Fibroblast of lung (primary cell): ENCODE measurements at regions not wholly inside any gene's neighbourhood (a gene's known extent, or its start where the extent isn't known, plus 50 kb on each side); places are given as distances from the start of the nearest gene placed in this dataset.

Experiments used
- DNase-seq, 2 donors: peaks; one replicate each; pipeline versions ENCODE4 v3.0.0 to v3.0.0-alpha.2; 2010; ENCODE audit warnings: low read depth in 2 of 2
- H2AFZ ChIP-seq: 2 replicates; pipeline ENCODE4 v1.5.1; 2012; ENCODE audit warnings: low read length, control low read depth, inconsistent platforms
- H3K27ac ChIP-seq: 2 replicates; pipeline ENCODE4 v1.5.1; 2011; ENCODE audit warnings: low read length, control low read depth; ENCODE audit not compliant: insufficient read depth
- H3K27me3 ChIP-seq: 2 replicates; pipeline ENCODE4 v1.5.1; 2011; ENCODE audit warnings: mild to moderate bottlenecking, low read length; ENCODE audit not compliant: control insufficient read depth, insufficient read depth
- H3K36me3 ChIP-seq: 2 replicates; pipeline ENCODE4 v1.5.1; 2011; ENCODE audit warnings: low read length; ENCODE audit not compliant: control insufficient read depth, insufficient read depth
- H3K4me1 ChIP-seq: 2 replicates; pipeline ENCODE4 v1.5.1; 2011; ENCODE audit warnings: low read length; ENCODE audit not compliant: control insufficient read depth, insufficient read depth; ENCODE audit errors: extremely low read depth
- H3K4me2 ChIP-seq: 2 replicates; pipeline ENCODE4 v1.5.1; 2011; ENCODE audit warnings: low read length, control low read depth; ENCODE audit not compliant: insufficient read depth; ENCODE audit errors: extremely low read depth
- H3K4me3 ChIP-seq, 4 experiments: fragments of 200-600 bp in 1 of 4; sonication (generic) in 1 of 4; replicated peaks in 1 of 4; 2 replicates each; pipeline ENCODE4 v1.5.1; 2011 to 2016; ENCODE audit warnings: low read length in 4 of 4, low read depth in 3 of 4, mild to moderate bottlenecking in 3 of 4, control low read depth in 2 of 4, inconsistent platforms in 1 of 4, mixed read lengths in 1 of 4; ENCODE audit not compliant: insufficient read depth in 1 of 4; ENCODE audit errors: control extremely low read depth in 1 of 4
- H3K79me2 ChIP-seq: 2 replicates; pipeline ENCODE4 v1.5.1; 2012; ENCODE audit warnings: mild to moderate bottlenecking, low read length, inconsistent platforms; ENCODE audit not compliant: control insufficient read depth, insufficient read depth
- H3K9ac ChIP-seq: 2 replicates; pipeline ENCODE4 v1.5.1; 2011; ENCODE audit warnings: mild to moderate bottlenecking, low read length, control low read depth; ENCODE audit not compliant: insufficient read depth
- H3K9me3 ChIP-seq: 2 replicates; pipeline ENCODE4 v1.5.1; 2012; ENCODE audit warnings: low read depth, low read length; ENCODE audit not compliant: control insufficient read depth, insufficient read depth
- H4K20me1 ChIP-seq: 2 replicates; pipeline ENCODE4 v1.5.1; 2011; ENCODE audit warnings: low read length; ENCODE audit not compliant: control insufficient read depth, insufficient read depth; ENCODE audit errors: extremely low read depth
- CTCF ChIP-seq, 2 donors: IDR thresholded peaks in 1 of 2; conservative IDR thresholded peaks in 1 of 2; 1 replicate in 1 of 2; 2 replicates in 1 of 2; pipeline ENCODE4 v1.5.1; 2011 to 2012; ENCODE audit warnings: low read length in 2 of 2, control low read depth in 1 of 2, inconsistent platforms in 1 of 2, low read depth in 1 of 2, mild to moderate bottlenecking in 1 of 2
- EZH2 ChIP-seq: IDR thresholded peaks from 2 replicates; pipeline ENCODE4 v1.5.1; 2012; ENCODE audit warnings: low read length, control low read depth, mild to moderate bottlenecking; ENCODE audit errors: missing control alignments

GRCh38 chr7:40965016-40965415, 737.9 kb downstream of the INHBA start:
- no peak overlapping the region for H3K4me2 ChIP-seq
- H3K79me2 ChIP-seq = no peaks in the 10 kb centered on the region
- TF ChIP-seq EZH2 (no peak), CTCF (conservative IDR thresholded peaks at IDR 0.05 in 1 of 2, IDR thresholded peaks at IDR 0.05 in 1 of 2; ENCODE audit: low read depth in 1 of 2, low read length in 2 of 2) (no peak)

GRCh38 chr7:40964610-40965009, 738.3 kb downstream of the INHBA start:
- no peak for TF ChIP-seq EZH2
- TF ChIP-seq CTCF (conservative IDR thresholded peaks at IDR 0.05 in 1 of 2, IDR thresholded peaks at IDR 0.05 in 1 of 2; ENCODE audit: low read depth in 1 of 2, low read length in 2 of 2) = no peak
- no peak overlapping the region for H3K4me2 ChIP-seq
- H2AFZ ChIP-seq = no peak overlapping the region
- H3K79me2 ChIP-seq = no peaks in the 10 kb centered on the region
- no peak overlapping the region for H3K4me3 ChIP-seq
- H3K4me1 ChIP-seq = no peaks in the 10 kb centered on the region
- DNase-seq = no peak
- H3K9ac ChIP-seq = no peak overlapping the region
- no peaks in the 10 kb centered on the region for H3K9me3 ChIP-seq
- no peak overlapping the region for H3K27ac ChIP-seq
- H3K27me3 ChIP-seq = no peaks in the 10 kb centered on the region
- no peaks in the 10 kb centered on the region for H4K20me1 ChIP-seq
- no peaks in the 10 kb centered on the region for H3K36me3 ChIP-seq

More at GRCh38 chr7:40965016-40965415, 737.9 kb downstream of the INHBA start:
- H3K4me1 ChIP-seq = no peaks in the 10 kb centered on the region
- no peaks in the 10 kb centered on the region for H3K36me3 ChIP-seq
- no peaks in the 10 kb centered on the region for H3K27me3 ChIP-seq
- H4K20me1 ChIP-seq = no peaks in the 10 kb centered on the region
- H2AFZ ChIP-seq = no peak overlapping the region
- no peak for DNase-seq
- no peaks in the 10 kb centered on the region for H3K9me3 ChIP-seq
- no peak overlapping the region for H3K27ac ChIP-seq
- H3K9ac ChIP-seq = no peak overlapping the region
- no peak overlapping the region for H3K4me3 ChIP-seq

GRCh38 chr7:40959955-40960354, 742.9 kb downstream of the INHBA start:
- no peak overlapping the region for H3K4me3 ChIP-seq
- H2AFZ ChIP-seq = no peak overlapping the region
- H3K79me2 ChIP-seq = no peaks in the 10 kb centered on the region
- DNase-seq = no peak
- TF ChIP-seq EZH2 = no peak
- no peak for TF ChIP-seq CTCF (conservative IDR thresholded peaks at IDR 0.05 in 1 of 2, IDR thresholded peaks at IDR 0.05 in 1 of 2; ENCODE audit: low read depth in 1 of 2, low read length in 2 of 2)
- no peak overlapping the region for H3K9ac ChIP-seq
- no peaks in the 10 kb centered on the region for H4K20me1 ChIP-seq
- H3K9me3 ChIP-seq = no peaks in the 10 kb centered on the region
- no peaks in the 10 kb centered on the region for H3K36me3 ChIP-seq
- no peak overlapping the region for H3K4me2 ChIP-seq
- no peaks in the 10 kb centered on the region for H3K4me1 ChIP-seq
- no peaks in the 10 kb centered on the region for H3K27me3 ChIP-seq
- no peak overlapping the region for H3K27ac ChIP-seq
